ENCODE measurements at regions not wholly inside any gene's neighbourhood (a gene's known extent, or its start where the extent isn't known, plus 50 kb on each side); places are given as distances from the start of the nearest gene placed in this dataset.

DNA sequence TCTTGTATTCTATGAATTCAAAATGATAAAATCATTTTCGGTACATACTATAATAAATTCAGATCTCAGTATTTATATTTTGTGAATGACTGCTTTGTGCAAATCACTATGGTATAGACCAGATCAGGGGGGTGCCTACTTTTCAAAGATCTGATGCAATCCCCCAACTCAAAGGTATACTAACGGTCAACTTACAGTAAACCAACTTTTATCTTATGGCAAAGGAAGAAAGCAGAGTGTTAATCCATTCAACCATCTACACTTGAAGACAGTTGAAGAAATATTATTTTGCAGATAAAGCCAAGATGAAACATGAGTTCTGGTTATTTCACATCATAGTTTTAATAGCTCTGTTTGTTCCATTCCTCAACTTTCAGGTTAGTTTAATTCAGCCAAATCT, 197.1 kb downstream of the MEX3B start:
- ChIA-PET CTCF (interaction anchor here (1.3 kb wide), 2 partner anchors 35 to 468 kb away, joined by 3 to 4 read pairs; no protein-coding TSS in a partner anchor), POLR2A (no interaction called here)
- no peaks in the 10 kb centered on the region; the same call in 1 of the 2 replicates for H3K9me3 Mint-ChIP-seq
- H3K4me1 Mint-ChIP-seq, result no peaks in the 10 kb centered on the region
- DNase-seq (ENCODE audit: low spot score), result no peak
- no peak overlapping the region for H3K4me3 Mint-ChIP-seq
- no peak for ATAC-seq
- TF ChIP-seq, protein P1, sequence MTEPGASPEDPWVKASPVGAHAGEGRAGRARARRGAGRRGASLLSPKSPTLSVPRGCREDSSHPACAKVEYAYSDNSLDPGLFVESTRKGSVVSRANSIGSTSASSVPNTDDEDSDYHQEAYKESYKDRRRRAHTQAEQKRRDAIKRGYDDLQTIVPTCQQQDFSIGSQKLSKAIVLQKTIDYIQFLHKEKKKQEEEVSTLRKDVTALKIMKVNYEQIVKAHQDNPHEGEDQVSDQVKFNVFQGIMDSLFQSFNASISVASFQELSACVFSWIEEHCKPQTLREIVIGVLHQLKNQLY (CRISPR knock-in tag; IDR thresholded peaks at IDR 0.05), result no peak
- TF ChIP-seq, protein P2, sequence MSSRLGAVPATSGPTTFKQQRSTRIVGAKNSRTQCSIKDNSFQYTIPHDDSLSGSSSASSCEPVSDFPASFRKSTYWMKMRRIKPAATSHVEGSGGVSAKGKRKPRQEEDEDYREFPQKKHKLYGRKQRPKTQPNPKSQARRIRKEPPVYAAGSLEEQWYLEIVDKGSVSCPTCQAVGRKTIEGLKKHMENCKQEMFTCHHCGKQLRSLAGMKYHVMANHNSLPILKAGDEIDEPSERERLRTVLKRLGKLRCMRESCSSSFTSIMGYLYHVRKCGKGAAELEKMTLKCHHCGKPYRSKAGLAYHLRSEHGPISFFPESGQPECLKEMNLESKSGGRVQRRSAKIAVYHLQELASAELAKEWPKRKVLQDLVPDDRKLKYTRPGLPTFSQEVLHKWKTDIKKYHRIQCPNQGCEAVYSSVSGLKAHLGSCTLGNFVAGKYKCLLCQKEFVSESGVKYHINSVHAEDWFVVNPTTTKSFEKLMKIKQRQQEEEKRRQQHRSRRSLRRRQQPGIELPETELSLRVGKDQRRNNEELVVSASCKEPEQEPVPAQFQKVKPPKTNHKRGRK (CRISPR knock-in tag; IDR thresholded peaks at IDR 0.05; ENCODE audit: borderline replicate concordance), result no peak
- TF ChIP-seq NR1H2 (CRISPR knock-in tag; IDR thresholded peaks at IDR 0.05) (no peak), TEAD4 (CRISPR knock-in tag; IDR thresholded peaks at IDR 0.05) (no peak), GRHL2 (CRISPR knock-in tag; IDR thresholded peaks at IDR 0.05; ENCODE audit: insufficient replicate concordance, severe bottlenecking) (no peak), ZBTB21 (CRISPR knock-in tag; IDR thresholded peaks at IDR 0.05; ENCODE audit: borderline replicate concordance) (no peak), TEAD1 (CRISPR knock-in tag; IDR thresholded peaks at IDR 0.05) (no peak), RELA (CRISPR knock-in tag; IDR thresholded peaks at IDR 0.05; ENCODE audit: borderline replicate concordance) (no peak), KAT7 (CRISPR knock-in tag; IDR thresholded peaks at IDR 0.05; ENCODE audit: borderline replicate concordance) (no peak), RORB (CRISPR knock-in tag; IDR thresholded peaks at IDR 0.05) (no peak)
- TF ChIP-seq, protein P3, sequence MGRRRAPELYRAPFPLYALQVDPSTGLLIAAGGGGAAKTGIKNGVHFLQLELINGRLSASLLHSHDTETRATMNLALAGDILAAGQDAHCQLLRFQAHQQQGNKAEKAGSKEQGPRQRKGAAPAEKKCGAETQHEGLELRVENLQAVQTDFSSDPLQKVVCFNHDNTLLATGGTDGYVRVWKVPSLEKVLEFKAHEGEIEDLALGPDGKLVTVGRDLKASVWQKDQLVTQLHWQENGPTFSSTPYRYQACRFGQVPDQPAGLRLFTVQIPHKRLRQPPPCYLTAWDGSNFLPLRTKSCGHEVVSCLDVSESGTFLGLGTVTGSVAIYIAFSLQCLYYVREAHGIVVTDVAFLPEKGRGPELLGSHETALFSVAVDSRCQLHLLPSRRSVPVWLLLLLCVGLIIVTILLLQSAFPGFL (CRISPR knock-in tag; IDR thresholded peaks at IDR 0.05; ENCODE audit: borderline replicate concordance), result no peak
- H3K27me3 Mint-ChIP-seq (ENCODE audit: low read depth), result no peaks in the 10 kb centered on the region
- H3K36me3 Mint-ChIP-seq, result no peaks in the 10 kb centered on the region; the same call in 1 of the 2 replicates
- no peak overlapping the region for H3K27ac Mint-ChIP-seq

DNA sequence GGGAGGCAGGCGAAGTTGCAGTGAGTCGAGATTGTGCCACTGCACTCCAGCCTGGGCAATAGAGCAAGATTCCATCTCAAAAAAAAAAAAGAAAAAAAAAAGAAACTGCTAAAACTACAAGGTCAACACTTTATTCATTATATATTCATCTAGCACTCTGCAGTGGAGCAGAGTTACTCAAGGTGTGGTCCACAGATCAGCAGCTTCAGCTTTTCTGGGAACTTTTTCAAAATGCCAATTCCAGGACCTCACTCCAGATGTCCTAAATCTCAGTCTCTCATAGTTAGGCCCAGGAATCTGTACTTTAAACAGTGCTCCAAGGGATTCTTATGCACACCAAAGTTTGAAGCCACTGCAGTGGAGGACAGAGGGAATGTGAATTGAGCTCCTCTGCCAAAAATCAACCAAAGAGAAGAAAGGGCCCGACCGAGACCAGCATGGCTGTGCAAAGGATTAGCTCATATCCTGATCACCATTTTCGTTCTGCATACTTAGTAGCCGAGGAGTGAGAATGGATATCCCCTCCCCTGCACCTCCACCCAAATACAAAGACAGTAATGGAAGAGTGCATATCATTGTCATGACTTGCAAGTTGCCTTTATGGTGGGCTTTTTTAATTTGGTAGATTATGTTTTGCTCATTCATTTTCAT, 201.9 kb downstream of the MEX3B start:
- no peak overlapping the region for H3K4me3 Mint-ChIP-seq
- H3K9me3 Mint-ChIP-seq, result no peaks in the 10 kb centered on the region; the same call in 1 of the 2 replicates
- ChIA-PET POLR2A (no interaction called here), CTCF (no interaction called here)
- no peaks in the 10 kb centered on the region; the same call in 1 of the 2 replicates for H3K36me3 Mint-ChIP-seq
- H3K27me3 Mint-ChIP-seq (ENCODE audit: low read depth), result no peaks in the 10 kb centered on the region
- ATAC-seq (no peak), DNase-seq (ENCODE audit: low spot score) (no peak)
- no peak overlapping the region for H3K27ac Mint-ChIP-seq
- no peaks in the 10 kb centered on the region for H3K4me1 Mint-ChIP-seq
- TF ChIP-seq RELA (CRISPR knock-in tag; IDR thresholded peaks at IDR 0.05; ENCODE audit: borderline replicate concordance), result no peak
- TF ChIP-seq, protein P4, sequence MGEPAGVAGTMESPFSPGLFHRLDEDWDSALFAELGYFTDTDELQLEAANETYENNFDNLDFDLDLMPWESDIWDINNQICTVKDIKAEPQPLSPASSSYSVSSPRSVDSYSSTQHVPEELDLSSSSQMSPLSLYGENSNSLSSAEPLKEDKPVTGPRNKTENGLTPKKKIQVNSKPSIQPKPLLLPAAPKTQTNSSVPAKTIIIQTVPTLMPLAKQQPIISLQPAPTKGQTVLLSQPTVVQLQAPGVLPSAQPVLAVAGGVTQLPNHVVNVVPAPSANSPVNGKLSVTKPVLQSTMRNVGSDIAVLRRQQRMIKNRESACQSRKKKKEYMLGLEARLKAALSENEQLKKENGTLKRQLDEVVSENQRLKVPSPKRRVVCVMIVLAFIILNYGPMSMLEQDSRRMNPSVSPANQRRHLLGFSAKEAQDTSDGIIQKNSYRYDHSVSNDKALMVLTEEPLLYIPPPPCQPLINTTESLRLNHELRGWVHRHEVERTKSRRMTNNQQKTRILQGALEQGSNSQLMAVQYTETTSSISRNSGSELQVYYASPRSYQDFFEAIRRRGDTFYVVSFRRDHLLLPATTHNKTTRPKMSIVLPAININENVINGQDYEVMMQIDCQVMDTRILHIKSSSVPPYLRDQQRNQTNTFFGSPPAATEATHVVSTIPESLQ (CRISPR knock-in tag; IDR thresholded peaks at IDR 0.05), result no peak
- no peak for TF ChIP-seq SMAD3 (CRISPR knock-in tag; IDR thresholded peaks at IDR 0.05; ENCODE audit: borderline replicate concordance)
- TF ChIP-seq NFATC4 (CRISPR knock-in tag; IDR thresholded peaks at IDR 0.05), result no peak

DNA sequence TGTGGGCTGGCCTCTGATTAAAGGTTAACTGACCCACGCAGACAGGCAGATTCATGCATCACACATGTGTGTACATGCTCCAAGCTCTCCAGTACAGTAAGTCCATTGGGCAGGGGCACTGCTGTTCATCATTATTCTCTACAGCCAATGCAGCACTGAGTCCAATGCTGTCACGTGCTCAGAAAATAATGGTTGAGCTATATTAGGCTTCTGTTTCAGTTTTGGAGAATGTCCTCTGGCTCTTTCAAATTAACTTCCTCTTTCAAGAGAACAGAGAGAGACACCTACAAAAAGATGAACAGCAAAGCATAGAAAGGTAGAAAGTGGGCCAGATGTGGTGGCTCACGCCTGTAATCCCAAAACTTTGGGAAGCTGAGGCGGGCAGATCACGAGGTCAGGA, 202.6 kb downstream of the MEX3B start:
- ChIA-PET POLR2A (no interaction called here), CTCF (no interaction called here)
- H3K9me3 Mint-ChIP-seq, result no peaks in the 10 kb centered on the region; the same call in 1 of the 2 replicates
- ATAC-seq, result no peak
- no peak overlapping the region for H3K4me3 Mint-ChIP-seq
- no peaks in the 10 kb centered on the region for H3K27me3 Mint-ChIP-seq (ENCODE audit: low read depth)
- H3K27ac Mint-ChIP-seq, result no peak overlapping the region
- no peak for TF ChIP-seq KAT7 (CRISPR knock-in tag; IDR thresholded peaks at IDR 0.05; ENCODE audit: borderline replicate concordance)
- TF ChIP-seq ZNF219 (CRISPR knock-in tag; IDR thresholded peaks at IDR 0.05; ENCODE audit: borderline replicate concordance), result no peak
- TF ChIP-seq CREM (CRISPR knock-in tag; IDR thresholded peaks at IDR 0.05), result no peak
- no peak for TF ChIP-seq ZBTB21 (CRISPR knock-in tag; IDR thresholded peaks at IDR 0.05; ENCODE audit: borderline replicate concordance)
- TF ChIP-seq, protein P5, sequence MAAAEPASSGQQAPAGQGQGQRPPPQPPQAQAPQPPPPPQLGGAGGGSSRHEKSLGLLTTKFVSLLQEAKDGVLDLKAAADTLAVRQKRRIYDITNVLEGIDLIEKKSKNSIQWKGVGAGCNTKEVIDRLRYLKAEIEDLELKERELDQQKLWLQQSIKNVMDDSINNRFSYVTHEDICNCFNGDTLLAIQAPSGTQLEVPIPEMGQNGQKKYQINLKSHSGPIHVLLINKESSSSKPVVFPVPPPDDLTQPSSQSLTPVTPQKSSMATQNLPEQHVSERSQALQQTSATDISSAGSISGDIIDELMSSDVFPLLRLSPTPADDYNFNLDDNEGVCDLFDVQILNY (CRISPR knock-in tag; IDR thresholded peaks at IDR 0.05), result no peak
- TF ChIP-seq, protein P6, sequence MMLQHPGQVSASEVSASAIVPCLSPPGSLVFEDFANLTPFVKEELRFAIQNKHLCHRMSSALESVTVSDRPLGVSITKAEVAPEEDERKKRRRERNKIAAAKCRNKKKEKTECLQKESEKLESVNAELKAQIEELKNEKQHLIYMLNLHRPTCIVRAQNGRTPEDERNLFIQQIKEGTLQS (CRISPR knock-in tag; conservative IDR thresholded peaks at IDR 0.05), result no peak
- TF ChIP-seq TP53 (CRISPR knock-in tag; IDR thresholded peaks at IDR 0.05), result no peak
- TF ChIP-seq, protein P7, sequence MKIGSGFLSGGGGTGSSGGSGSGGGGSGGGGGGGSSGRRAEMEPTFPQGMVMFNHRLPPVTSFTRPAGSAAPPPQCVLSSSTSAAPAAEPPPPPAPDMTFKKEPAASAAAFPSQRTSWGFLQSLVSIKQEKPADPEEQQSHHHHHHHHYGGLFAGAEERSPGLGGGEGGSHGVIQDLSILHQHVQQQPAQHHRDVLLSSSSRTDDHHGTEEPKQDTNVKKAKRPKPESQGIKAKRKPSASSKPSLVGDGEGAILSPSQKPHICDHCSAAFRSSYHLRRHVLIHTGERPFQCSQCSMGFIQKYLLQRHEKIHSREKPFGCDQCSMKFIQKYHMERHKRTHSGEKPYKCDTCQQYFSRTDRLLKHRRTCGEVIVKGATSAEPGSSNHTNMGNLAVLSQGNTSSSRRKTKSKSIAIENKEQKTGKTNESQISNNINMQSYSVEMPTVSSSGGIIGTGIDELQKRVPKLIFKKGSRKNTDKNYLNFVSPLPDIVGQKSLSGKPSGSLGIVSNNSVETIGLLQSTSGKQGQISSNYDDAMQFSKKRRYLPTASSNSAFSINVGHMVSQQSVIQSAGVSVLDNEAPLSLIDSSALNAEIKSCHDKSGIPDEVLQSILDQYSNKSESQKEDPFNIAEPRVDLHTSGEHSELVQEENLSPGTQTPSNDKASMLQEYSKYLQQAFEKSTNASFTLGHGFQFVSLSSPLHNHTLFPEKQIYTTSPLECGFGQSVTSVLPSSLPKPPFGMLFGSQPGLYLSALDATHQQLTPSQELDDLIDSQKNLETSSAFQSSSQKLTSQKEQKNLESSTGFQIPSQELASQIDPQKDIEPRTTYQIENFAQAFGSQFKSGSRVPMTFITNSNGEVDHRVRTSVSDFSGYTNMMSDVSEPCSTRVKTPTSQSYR (CRISPR knock-in tag; IDR thresholded peaks at IDR 0.05), result no peak
- H3K36me3 Mint-ChIP-seq, result no peaks in the 10 kb centered on the region; the same call in 1 of the 2 replicates
- DNase-seq (ENCODE audit: low spot score), result no peak
- H3K4me1 Mint-ChIP-seq, result no peaks in the 10 kb centered on the region
